Gastrocnemius medialis (tissue), 4 donors: ENCODE measurements at regions not wholly inside any gene's neighbourhood (a gene's known extent, or its start where the extent isn't known, plus 50 kb on each side); places are given as distances from the start of the nearest gene placed in this dataset.

Experiments used
- POLR2A ChIP-seq, 2 donors: fragments of 450-650 bp; IDR thresholded peaks; one replicate each; pipeline ENCODE4 v1.6.1; 2017; ENCODE audit warnings: antibody characterized with exemption in 2 of 2, mild to moderate bottlenecking in 2 of 2, moderate library complexity in 2 of 2
- TF ChIP-seq, protein P1 (sequence below), 5 experiments: fragments of 450-650 bp in 3 of 5; fragments of 200-600 bp in 2 of 5; sonication (generic) in 2 of 5; IDR thresholded peaks in 4 of 5; conservative IDR thresholded peaks in 1 of 5; 1 replicate in 4 of 5; 2 replicates in 1 of 5; pipeline ENCODE4 v1.5.1; 2016 to 2019; ENCODE audit warnings: antibody characterized with exemption in 5 of 5, mild to moderate bottlenecking in 3 of 5, moderate library complexity in 3 of 5

DNA sequence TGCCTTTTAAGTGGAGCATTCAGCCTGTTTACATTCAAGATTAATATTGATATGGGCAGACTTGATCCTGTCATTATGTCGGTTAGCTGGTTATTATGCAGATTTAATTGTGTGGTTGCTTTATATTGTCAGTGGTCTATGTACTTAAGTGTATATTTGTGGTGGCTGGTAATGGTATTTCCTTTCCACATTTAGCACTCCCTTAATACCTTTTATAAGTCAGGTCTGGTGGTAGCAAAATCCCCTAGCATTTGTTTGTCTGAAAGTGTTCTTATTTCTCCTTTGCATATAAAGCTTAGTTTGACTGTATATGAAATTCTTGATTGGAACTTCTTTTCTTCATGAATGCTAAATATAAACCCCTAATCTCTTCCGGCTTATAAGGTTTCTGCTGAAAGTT lies 403.7 kb upstream of the EPHA5 start:
- no peak for TF ChIP-seq POLR2A (IDR thresholded peaks at IDR 0.05)
- TF ChIP-seq, protein P1, sequence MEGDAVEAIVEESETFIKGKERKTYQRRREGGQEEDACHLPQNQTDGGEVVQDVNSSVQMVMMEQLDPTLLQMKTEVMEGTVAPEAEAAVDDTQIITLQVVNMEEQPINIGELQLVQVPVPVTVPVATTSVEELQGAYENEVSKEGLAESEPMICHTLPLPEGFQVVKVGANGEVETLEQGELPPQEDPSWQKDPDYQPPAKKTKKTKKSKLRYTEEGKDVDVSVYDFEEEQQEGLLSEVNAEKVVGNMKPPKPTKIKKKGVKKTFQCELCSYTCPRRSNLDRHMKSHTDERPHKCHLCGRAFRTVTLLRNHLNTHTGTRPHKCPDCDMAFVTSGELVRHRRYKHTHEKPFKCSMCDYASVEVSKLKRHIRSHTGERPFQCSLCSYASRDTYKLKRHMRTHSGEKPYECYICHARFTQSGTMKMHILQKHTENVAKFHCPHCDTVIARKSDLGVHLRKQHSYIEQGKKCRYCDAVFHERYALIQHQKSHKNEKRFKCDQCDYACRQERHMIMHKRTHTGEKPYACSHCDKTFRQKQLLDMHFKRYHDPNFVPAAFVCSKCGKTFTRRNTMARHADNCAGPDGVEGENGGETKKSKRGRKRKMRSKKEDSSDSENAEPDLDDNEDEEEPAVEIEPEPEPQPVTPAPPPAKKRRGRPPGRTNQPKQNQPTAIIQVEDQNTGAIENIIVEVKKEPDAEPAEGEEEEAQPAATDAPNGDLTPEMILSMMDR (IDR thresholded peaks at IDR 0.05 in 4 of 5, conservative IDR thresholded peaks at IDR 0.05 in 1 of 5): no peak
